OCI-LY1 (cell line): ENCODE measurements at regions not wholly inside any gene's neighbourhood (a gene's known extent, or its start where the extent isn't known, plus 50 kb on each side); places are given as distances from the start of the nearest gene placed in this dataset.
"Not testable (repeated sequence)": the region's sequence is repeated elsewhere in the genome, so short reads cannot be mapped to it uniquely, and the experiment has no call there.

ENCODE experiments used
- H2AFZ ChIP-seq: fragments of 200-600 bp; sonication (generic), shearing (Covaris generic); 2 replicates; pipeline ENCODE4 v1.6.0; 2014; ENCODE audit warnings: antibody characterized with exemption, mild to moderate bottlenecking, low read length
- H3F3A ChIP-seq: fragments of 200-600 bp; sonication (generic), shearing (Covaris generic); 2 replicates; pipeline ENCODE4 v1.6.0; 2014; ENCODE audit warnings: mild to moderate bottlenecking, antibody characterized with exemption, low read length, moderate library complexity; ENCODE audit not compliant: insufficient read depth
- H3K27ac ChIP-seq: fragments of 200-600 bp; sonication (generic); 2 replicates; pipeline ENCODE4 v1.5.1; 2014; ENCODE audit warnings: low read length, mixed run types, mild to moderate bottlenecking, low read depth; ENCODE audit not compliant: poor library complexity, severe bottlenecking
- H3K27me3 ChIP-seq: fragments of 200-600 bp; sonication (generic); 2 replicates; pipeline ENCODE4 v1.6.0; 2014; ENCODE audit warnings: antibody characterized with exemption, mild to moderate bottlenecking, low read length, moderate library complexity; ENCODE audit not compliant: insufficient read depth
- H3K36me3 ChIP-seq: fragments of 200-600 bp; sonication (generic); 2 replicates; pipeline ENCODE4 v1.6.1; 2014; ENCODE audit warnings: mild to moderate bottlenecking, antibody characterized with exemption, low read length, moderate library complexity, mixed read lengths; ENCODE audit not compliant: insufficient read depth
- H3K4me1 ChIP-seq: fragments of 200-600 bp; sonication (generic); 2 replicates; pipeline ENCODE4 v1.5.1; 2014; ENCODE audit warnings: mild to moderate bottlenecking, low read length, moderate library complexity; ENCODE audit not compliant: insufficient read depth, severe bottlenecking
- H3K4me2 ChIP-seq: fragments of 200-600 bp; sonication (generic), shearing (Covaris generic); 2 replicates; pipeline ENCODE4 v1.6.1; 2014; ENCODE audit warnings: low read length
- H3K4me3 ChIP-seq: fragments of 200-600 bp; sonication (generic); 2 replicates; pipeline ENCODE4 v1.5.1; 2014; ENCODE audit warnings: low read length, low read depth, mild to moderate bottlenecking, mixed read lengths; ENCODE audit not compliant: poor library complexity, severe bottlenecking
- H3K79me2 ChIP-seq: fragments of 200-600 bp; shearing (Covaris generic); 2 replicates; pipeline ENCODE4 v1.6.1; 2016; ENCODE audit warnings: mixed run types, low read length, mixed read lengths; ENCODE audit not compliant: insufficient read depth
- H3K9ac ChIP-seq: fragments of 200-600 bp; sonication (generic), shearing (Covaris generic); 2 replicates; pipeline ENCODE4 v1.6.1; 2014; ENCODE audit warnings: mild to moderate bottlenecking, low read length, mixed read lengths
- H3K9me2 ChIP-seq: fragments of 200-600 bp; sonication (generic), shearing (Covaris generic); 2 replicates; pipeline ENCODE4 v1.6.1; 2014; ENCODE audit warnings: low read depth, mild to moderate bottlenecking, low read length, mixed read lengths
- H3K9me3 ChIP-seq: fragments of 200-600 bp; shearing (Covaris generic); 2 replicates; pipeline ENCODE4 v1.6.1; 2014; ENCODE audit warnings: low read length, mixed read lengths
- H4K20me1 ChIP-seq: fragments of 200-600 bp; sonication (generic), shearing (Covaris generic); 2 replicates; pipeline ENCODE4 v1.6.0; 2016; ENCODE audit warnings: mild to moderate bottlenecking, low read length; ENCODE audit not compliant: insufficient read depth
- EZH2 ChIP-seq: fragments of 200-600 bp; sonication (generic), shearing (Covaris generic); IDR thresholded peaks from 2 replicates; pipeline ENCODE4 v1.8.0; 2017; ENCODE audit warnings: borderline replicate concordance, mixed run types, mild to moderate bottlenecking, antibody characterized with exemption, low read length, moderate library complexity, mixed read lengths
- TF ChIP-seq, protein P1 (sequence below): fragments of 200-600 bp; sonication (generic), shearing (Covaris generic); IDR thresholded peaks from 2 replicates; pipeline ENCODE4 v1.5.1; 2017; ENCODE audit warnings: mild to moderate bottlenecking, antibody characterized with exemption, low read length, moderate library complexity, mixed read lengths

DNA sequence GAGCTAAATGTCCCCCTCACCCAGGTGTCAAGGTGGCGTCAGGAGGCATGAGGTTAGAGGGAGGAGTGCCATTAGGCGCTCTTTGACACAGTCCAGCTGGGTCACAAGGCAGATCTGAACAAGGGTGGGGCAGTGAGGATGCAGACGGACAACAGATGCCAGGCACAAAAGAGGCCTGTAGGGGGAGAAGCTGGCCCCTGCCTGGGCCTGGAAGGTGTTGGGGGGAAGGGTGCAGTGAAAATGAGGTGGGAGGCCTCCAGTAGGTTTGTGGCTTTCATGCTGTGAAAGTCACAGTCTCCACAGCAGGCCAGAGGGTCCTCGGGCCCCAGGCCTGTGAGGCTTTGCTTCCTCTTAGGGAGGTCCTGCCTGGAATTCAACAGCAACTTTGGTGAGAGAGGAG is 85.0 kb upstream of the PLET1 start:
- no peak overlapping the region for H3K4me2 ChIP-seq
- TF ChIP-seq, protein P1, sequence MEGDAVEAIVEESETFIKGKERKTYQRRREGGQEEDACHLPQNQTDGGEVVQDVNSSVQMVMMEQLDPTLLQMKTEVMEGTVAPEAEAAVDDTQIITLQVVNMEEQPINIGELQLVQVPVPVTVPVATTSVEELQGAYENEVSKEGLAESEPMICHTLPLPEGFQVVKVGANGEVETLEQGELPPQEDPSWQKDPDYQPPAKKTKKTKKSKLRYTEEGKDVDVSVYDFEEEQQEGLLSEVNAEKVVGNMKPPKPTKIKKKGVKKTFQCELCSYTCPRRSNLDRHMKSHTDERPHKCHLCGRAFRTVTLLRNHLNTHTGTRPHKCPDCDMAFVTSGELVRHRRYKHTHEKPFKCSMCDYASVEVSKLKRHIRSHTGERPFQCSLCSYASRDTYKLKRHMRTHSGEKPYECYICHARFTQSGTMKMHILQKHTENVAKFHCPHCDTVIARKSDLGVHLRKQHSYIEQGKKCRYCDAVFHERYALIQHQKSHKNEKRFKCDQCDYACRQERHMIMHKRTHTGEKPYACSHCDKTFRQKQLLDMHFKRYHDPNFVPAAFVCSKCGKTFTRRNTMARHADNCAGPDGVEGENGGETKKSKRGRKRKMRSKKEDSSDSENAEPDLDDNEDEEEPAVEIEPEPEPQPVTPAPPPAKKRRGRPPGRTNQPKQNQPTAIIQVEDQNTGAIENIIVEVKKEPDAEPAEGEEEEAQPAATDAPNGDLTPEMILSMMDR = peak; percentile 23; the same call in 1 of the 2 replicates
- TF ChIP-seq EZH2 = no peak
- no peaks in the 10 kb centered on the region for H3K9me3 ChIP-seq
- H3F3A ChIP-seq = no peaks in the 10 kb centered on the region
- no peak overlapping the region for H3K9ac ChIP-seq
- H2AFZ ChIP-seq = no peak overlapping the region
- no peak overlapping the region for H3K4me3 ChIP-seq
- H3K27ac ChIP-seq = no peak overlapping the region
- no peaks in the 10 kb centered on the region for H4K20me1 ChIP-seq
- H3K27me3 ChIP-seq = peaks cover 5% of the 10 kb centered on the region; the same call in 1 of the 2 replicates
- no peaks in the 10 kb centered on the region for H3K9me2 ChIP-seq
- H3K36me3 ChIP-seq = no peaks in the 10 kb centered on the region
- H3K79me2 ChIP-seq = no peaks in the 10 kb centered on the region
- no peaks in the 10 kb centered on the region for H3K4me1 ChIP-seq

DNA sequence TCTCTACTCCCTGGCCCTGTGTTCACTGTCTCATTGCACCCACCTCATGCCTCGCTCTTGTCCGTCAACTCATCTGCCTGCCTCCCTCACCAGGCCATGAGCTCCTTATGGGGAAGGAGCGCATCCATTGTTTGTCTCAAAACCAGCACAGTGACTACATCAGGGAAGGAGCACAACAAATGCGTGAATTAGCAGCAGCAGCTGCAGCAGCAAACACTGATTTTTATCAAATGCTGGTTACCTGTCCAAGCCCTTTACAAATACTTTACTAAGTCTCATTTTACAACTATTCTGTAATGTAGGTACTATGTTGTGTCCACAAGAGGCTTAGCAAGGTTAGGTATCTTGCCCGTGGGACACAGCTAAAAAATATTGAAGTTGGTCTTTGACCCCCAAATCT is 85.9 kb upstream of the PLET1 start:
- H3K4me1 ChIP-seq = no peaks in the 10 kb centered on the region
- H3K4me2 ChIP-seq = no peak overlapping the region
- TF ChIP-seq, protein P1 = no peak
- TF ChIP-seq EZH2 = no peak
- H3K36me3 ChIP-seq = no peaks in the 10 kb centered on the region
- no peak overlapping the region for H3K27ac ChIP-seq
- H3K9ac ChIP-seq = no peak overlapping the region
- H3K4me3 ChIP-seq = no peak overlapping the region
- H3K79me2 ChIP-seq = no peaks in the 10 kb centered on the region
- peaks cover 5% of the 10 kb centered on the region; the same call in 1 of the 2 replicates for H3K27me3 ChIP-seq
- H2AFZ ChIP-seq = no peak overlapping the region
- no peaks in the 10 kb centered on the region for H4K20me1 ChIP-seq
- no peaks in the 10 kb centered on the region for H3K9me3 ChIP-seq
- no peaks in the 10 kb centered on the region for H3K9me2 ChIP-seq
- H3F3A ChIP-seq = no peaks in the 10 kb centered on the region

DNA sequence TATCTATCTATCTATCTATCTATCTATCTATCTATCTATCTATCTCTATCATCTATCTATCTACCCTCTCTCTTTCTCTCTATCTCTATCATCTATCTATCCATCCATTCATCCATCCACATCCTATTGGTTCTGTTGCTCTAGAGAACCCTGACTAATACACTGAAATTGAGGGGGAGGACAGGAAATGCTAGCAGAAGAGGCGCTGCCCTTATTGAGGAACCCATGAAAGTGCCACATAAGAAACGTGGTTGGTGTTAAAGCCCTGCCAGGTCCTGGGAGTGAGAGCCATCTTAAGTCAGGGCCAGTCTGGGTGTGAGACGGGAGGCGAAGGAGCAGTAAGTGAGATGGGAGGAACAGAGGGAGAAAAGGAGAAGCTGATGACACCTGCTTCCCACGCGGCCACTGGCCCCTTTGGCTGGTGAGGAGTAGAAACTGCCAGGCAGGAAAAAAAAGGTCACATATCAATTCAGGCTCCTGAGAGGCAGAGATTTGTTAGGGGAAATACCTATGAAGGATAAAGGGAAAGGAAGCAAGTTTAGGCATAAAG is 87.9 kb upstream of the PLET1 start:
- H3K4me3 ChIP-seq = no peak overlapping the region
- H3K4me2 ChIP-seq = no peak overlapping the region
- no peaks in the 10 kb centered on the region for H3K9me2 ChIP-seq
- no peaks in the 10 kb centered on the region for H3K9me3 ChIP-seq
- no peak overlapping the region for H3K9ac ChIP-seq
- H3K27ac ChIP-seq = no peak overlapping the region
- no peaks in the 10 kb centered on the region for H3K27me3 ChIP-seq
- H3K4me1 ChIP-seq = no peaks in the 10 kb centered on the region
- H4K20me1 ChIP-seq = no peaks in the 10 kb centered on the region
- TF ChIP-seq, protein P1 = no peak
- TF ChIP-seq EZH2 = no peak
- H3K36me3 ChIP-seq = no peaks in the 10 kb centered on the region
- H2AFZ ChIP-seq = no peak overlapping the region
- no peaks in the 10 kb centered on the region for H3K79me2 ChIP-seq
- no peaks in the 10 kb centered on the region for H3F3A ChIP-seq

DNA sequence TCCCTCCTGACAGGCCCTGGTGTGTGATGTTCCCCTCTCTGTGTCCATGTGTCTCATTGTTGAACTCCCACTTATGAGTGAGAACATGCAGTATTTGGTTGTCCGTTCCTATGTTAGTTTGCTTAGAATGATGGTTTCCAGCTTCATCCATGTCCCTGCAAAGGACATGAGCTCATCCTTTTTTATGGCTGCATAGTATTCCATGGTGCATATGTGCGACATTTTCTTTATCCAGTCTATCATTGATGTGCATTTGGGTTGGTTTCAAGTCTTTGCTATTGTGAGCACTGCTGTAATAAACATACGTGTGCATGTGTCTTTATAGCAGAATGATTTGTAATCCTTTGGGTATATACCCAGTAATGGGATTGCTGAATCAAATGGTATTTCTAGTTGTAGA is 90.8 kb upstream of the PLET1 start:
- not testable (repeated sequence) for H3K36me3 ChIP-seq

More for the DNA sequence above, 90.8 kb upstream of the PLET1 start:
- H2AFZ ChIP-seq, H3K4me3 ChIP-seq, H3K9ac ChIP-seq, H3K9me2 ChIP-seq, H4K20me1 ChIP-seq, H3F3A ChIP-seq, H3K9me3 ChIP-seq, H3K27me3 ChIP-seq, H3K79me2 ChIP-seq, H3K4me2 ChIP-seq, H3K27ac ChIP-seq, H3K4me1 ChIP-seq: not testable (repeated sequence)
